ENCODE measurements at regions not wholly inside any gene's neighbourhood (a gene's known extent, or its start where the extent isn't known, plus 50 kb on each side); places are given as distances from the start of the nearest gene placed in this dataset.
"Not testable (repeated sequence)": the region's sequence is repeated elsewhere in the genome, so short reads cannot be mapped to it uniquely, and the experiment has no call there.

DNA sequence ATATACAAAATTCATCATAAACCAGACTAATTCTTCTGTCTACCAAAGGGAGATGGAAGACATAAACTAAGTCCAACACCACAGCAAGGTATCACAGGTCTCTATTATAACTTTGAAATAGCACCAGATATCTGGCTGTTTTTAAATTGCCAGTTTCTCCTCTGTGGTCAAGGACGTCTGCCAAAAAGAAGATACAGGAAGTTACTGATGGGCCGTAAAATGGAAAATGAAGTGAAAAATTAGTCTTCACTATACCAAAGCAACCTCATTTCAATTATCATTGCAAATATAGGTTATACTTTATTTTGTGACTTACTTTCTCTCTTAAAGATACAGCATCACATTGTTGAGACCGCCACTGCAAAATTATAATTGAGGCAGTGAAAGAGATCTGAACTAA is 225.5 kb downstream of the NDUFS4 start:
- ATAC-seq, result no peak
- H3K4me1 ChIP-seq, result no peaks in the 10 kb centered on the region
- intact Hi-C loops (cut with DNase I), result no loop called here

DNA sequence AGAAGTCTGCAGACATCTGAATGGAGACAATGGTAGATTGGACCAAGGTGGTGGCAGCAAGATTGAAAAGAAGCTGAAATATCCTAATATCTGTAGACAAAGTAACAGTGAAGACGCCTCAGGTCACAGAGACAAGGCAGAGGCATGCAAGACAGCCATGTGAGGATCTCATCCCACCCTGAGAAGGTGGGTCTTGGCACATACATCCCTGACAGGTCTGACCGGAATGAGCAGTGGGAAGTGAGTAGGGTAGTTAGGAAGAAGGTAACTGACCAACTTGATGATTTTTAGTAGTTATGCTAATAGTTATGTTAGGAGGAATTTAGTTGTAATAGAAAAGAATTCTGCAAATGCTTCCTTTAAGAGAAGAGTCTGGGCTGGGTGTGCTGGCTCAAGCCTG is 229.6 kb downstream of the NDUFS4 start:
- no peak for ATAC-seq
- TF ChIP-seq CTCF (IDR thresholded peaks at IDR 0.05), result no peak

More for the DNA sequence above, 225.5 kb downstream of the NDUFS4 start:
- no peaks in the 10 kb centered on the region for H3K9me3 ChIP-seq
- no peak for DNase-seq
- no peak overlapping the region for H3K4me3 ChIP-seq
- TF ChIP-seq CTCF (IDR thresholded peaks at IDR 0.05), result no peak
- H3K36me3 ChIP-seq, result no peaks in the 10 kb centered on the region
- H3K27ac ChIP-seq, result no peak overlapping the region
- no peaks in the 10 kb centered on the region for H3K27me3 ChIP-seq (ENCODE audit: low read depth)

DNA sequence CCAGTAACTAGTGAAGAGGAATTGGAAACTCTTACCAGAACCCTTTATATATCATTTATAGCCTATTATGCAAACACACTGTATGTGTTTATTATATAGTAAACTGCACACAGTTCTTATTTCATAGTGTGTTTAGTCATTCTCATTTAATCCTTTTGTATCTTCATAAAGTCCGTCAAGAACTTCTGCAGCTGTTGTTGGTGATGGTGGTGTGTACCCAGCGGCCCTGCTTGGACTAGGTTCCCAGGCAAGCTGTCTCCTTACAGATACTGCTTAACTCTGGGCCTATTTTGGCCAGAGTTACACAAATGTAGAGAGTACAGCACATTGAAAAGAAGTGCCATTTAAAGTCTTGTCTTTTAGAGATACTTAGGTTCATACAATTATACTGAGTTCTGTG is 231.9 kb downstream of the NDUFS4 start:
- Histone ChIP-seq H3K9me3 (no peaks in the 10 kb centered on the region), H3K4me1 (no peaks in the 10 kb centered on the region), H3K27me3 (ENCODE audit: low read depth) (no peaks in the 10 kb centered on the region), H3K27ac (no peak overlapping the region), H3K36me3 (no peaks in the 10 kb centered on the region), H3K4me3 (no peak overlapping the region)
- no peak for TF ChIP-seq CTCF (IDR thresholded peaks at IDR 0.05)
- intact Hi-C loops (cut with DNase I), result no loop called here
- no peak for DNase-seq
- no peak for ATAC-seq

More for the DNA sequence above, 229.6 kb downstream of the NDUFS4 start:
- no peaks in the 10 kb centered on the region for H3K4me1 ChIP-seq
- intact Hi-C loops (cut with DNase I), result no loop called here
- H3K27me3 ChIP-seq (ENCODE audit: low read depth), result no peaks in the 10 kb centered on the region
- H3K36me3 ChIP-seq, result no peaks in the 10 kb centered on the region
- H3K27ac ChIP-seq, result no peak overlapping the region
- H3K9me3 ChIP-seq, result no peaks in the 10 kb centered on the region
- no peak overlapping the region for H3K4me3 ChIP-seq
- no peak for DNase-seq

DNA sequence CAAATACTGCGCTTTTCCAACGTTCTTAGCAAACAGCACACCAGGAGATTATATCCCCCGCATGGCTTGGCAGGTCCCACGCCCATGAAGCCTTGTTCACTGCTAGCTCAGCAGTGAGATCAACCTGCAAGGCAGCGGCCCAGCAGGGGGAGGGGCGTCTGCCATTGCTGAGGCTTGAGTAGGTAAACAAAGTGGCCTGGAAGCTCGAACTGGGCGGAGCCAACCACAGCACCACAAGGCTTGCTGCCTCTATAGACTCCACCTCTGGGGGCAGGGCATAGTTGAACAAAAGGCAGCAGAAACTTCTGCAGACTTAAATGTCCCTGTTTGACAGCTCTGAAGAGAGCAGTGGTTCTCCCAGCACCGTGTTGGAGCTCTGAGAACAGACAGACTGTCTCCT is 239.2 kb downstream of the NDUFS4 start:
- H3K27ac ChIP-seq; ATAC-seq; H3K36me3 ChIP-seq; intact Hi-C loops (cut with DNase I); H3K27me3 ChIP-seq (ENCODE audit: low read depth); H3K4me1 ChIP-seq; H3K9me3 ChIP-seq; H3K4me3 ChIP-seq; DNase-seq: not testable (repeated sequence)

- H3K27me3 ChIP-seq (ENCODE audit: low read depth); H3K4me1 ChIP-seq; DNase-seq; ATAC-seq; intact Hi-C loops (cut with DNase I); H3K36me3 ChIP-seq; H3K27ac ChIP-seq; H3K4me3 ChIP-seq; H3K9me3 ChIP-seq: not testable (repeated sequence)
Measured at GRCh38 chr5:53808392-53808791, 248.0 kb downstream of the NDUFS4 start.

DNA sequence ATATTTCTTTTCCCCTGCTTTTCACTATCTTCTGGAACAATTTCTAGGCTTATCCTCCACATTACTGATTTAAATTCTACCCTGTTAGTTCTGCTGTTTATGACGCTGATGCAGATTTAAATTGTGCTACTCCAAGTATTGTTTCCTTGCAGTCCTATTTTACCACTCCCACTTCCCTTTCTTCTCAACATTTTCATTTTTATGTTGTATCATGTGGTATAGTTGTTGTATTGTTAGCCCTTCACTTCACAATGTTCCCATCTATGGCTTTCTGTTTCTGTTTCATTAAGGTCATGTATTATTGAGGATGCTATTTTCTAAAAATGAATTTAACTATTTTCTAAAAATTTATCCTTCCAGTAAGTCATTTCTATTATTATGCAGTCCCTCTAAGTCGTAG is 254.4 kb downstream of the NDUFS4 start:
- Histone ChIP-seq H3K4me1 (no peaks in the 10 kb centered on the region), H3K27me3 (ENCODE audit: low read depth) (no peaks in the 10 kb centered on the region), H3K4me3 (no peak overlapping the region), H3K9me3 (no peaks in the 10 kb centered on the region), H3K36me3 (no peaks in the 10 kb centered on the region), H3K27ac (no peak overlapping the region)
- DNase-seq, result no peak
- no peak for TF ChIP-seq CTCF (IDR thresholded peaks at IDR 0.05)
- intact Hi-C loops (cut with DNase I), result no loop called here
- ATAC-seq, result no peak

GRCh38 chr5:53815471-53815870 is 255.0 kb downstream of the NDUFS4 start:
- H3K9me3 ChIP-seq, result no peaks in the 10 kb centered on the region
- H3K27ac ChIP-seq, result no peak overlapping the region
- DNase-seq (no peak), ATAC-seq (no peak)
- H3K4me3 ChIP-seq, result no peak overlapping the region
- no peak for TF ChIP-seq CTCF (IDR thresholded peaks at IDR 0.05)
- no peaks in the 10 kb centered on the region for H3K36me3 ChIP-seq
- no peaks in the 10 kb centered on the region for H3K27me3 ChIP-seq (ENCODE audit: low read depth)
- intact Hi-C loops (cut with DNase I), result no loop called here
- H3K4me1 ChIP-seq, result no peaks in the 10 kb centered on the region
